ENCODE measurements at regions not wholly inside any gene's neighbourhood (a gene's known extent, or its start where the extent isn't known, plus 50 kb on each side); places are given as distances from the start of the nearest gene placed in this dataset.

DNA sequence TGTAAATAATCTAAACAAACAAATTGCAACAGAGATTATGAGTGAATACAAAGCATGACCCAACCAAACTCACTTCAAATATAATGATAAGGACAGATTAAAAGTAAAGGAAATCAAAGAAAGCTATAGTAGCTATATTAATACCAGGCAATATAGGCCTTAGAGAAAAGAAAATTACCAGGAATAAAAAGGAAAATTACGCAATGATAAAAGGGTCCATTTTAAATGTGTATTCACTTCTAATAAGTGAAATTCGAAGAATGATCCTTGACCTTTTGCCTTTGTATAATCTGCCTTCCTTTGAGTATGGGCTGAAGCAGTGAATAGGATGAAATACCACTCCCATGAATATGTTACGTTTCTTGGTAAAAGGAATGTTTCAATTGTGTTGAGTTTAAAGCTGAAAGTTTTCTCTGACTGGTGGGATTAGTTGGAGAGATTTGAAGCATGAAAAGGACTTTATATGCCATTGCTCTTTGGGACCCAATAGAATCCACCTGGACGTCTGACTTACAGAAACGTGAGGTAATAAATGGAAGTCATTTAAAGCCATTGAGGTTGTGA, 91.9 kb upstream of the HMGCLL1 start:
- TF ChIP-seq, protein P1, sequence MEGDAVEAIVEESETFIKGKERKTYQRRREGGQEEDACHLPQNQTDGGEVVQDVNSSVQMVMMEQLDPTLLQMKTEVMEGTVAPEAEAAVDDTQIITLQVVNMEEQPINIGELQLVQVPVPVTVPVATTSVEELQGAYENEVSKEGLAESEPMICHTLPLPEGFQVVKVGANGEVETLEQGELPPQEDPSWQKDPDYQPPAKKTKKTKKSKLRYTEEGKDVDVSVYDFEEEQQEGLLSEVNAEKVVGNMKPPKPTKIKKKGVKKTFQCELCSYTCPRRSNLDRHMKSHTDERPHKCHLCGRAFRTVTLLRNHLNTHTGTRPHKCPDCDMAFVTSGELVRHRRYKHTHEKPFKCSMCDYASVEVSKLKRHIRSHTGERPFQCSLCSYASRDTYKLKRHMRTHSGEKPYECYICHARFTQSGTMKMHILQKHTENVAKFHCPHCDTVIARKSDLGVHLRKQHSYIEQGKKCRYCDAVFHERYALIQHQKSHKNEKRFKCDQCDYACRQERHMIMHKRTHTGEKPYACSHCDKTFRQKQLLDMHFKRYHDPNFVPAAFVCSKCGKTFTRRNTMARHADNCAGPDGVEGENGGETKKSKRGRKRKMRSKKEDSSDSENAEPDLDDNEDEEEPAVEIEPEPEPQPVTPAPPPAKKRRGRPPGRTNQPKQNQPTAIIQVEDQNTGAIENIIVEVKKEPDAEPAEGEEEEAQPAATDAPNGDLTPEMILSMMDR (conservative IDR thresholded peaks at IDR 0.05; ENCODE audit: low read depth, low read length) = no peak
- TF ChIP-seq EZH2 (IDR thresholded peaks at IDR 0.05; ENCODE audit: borderline replicate concordance, low read depth, low read length, poor library complexity, severe bottlenecking) = no peak
